Mesenchymal stem cell (in vitro differentiated cells and primary cell): ENCODE measurements at regions not wholly inside any gene's neighbourhood (a gene's known extent, or its start where the extent isn't known, plus 50 kb on each side); places are given as distances from the start of the nearest gene placed in this dataset.

ENCODE experiments used
- DNase-seq: peaks from one replicate; pipeline ENCODE4 v3.0.0-alpha.2; 2013
- H2AFZ ChIP-seq: one replicate; pipeline ENCODE4 v1.6.1; 2013; ENCODE audit warnings: low read depth, mild to moderate bottlenecking, control low read depth, inconsistent platforms, low read length, moderate library complexity
- H2AK5ac ChIP-seq: 2 replicates; pipeline ENCODE4 v1.6.1; 2013; ENCODE audit warnings: low read length, moderate library complexity, mild to moderate bottlenecking, inconsistent platforms; ENCODE audit not compliant: severe bottlenecking
- H2BK120ac ChIP-seq: one replicate; pipeline ENCODE4 v1.6.1; 2013; ENCODE audit warnings: low read depth, mild to moderate bottlenecking, inconsistent platforms, low read length, moderate library complexity
- H2BK12ac ChIP-seq, 2 experiments: one replicate each; pipeline ENCODE4 v1.6.1; 2013; ENCODE audit warnings: inconsistent platforms in 2 of 2, low read length in 2 of 2, mild to moderate bottlenecking in 2 of 2, moderate library complexity in 2 of 2, control low read depth in 1 of 2
- H2BK15ac ChIP-seq: one replicate; pipeline ENCODE4 v1.6.1; 2013; ENCODE audit warnings: mild to moderate bottlenecking, low read depth, inconsistent platforms; ENCODE audit not compliant: poor library complexity, severe bottlenecking
- H2BK5ac ChIP-seq: 2 replicates; pipeline ENCODE4 v1.6.1; 2013; ENCODE audit warnings: low read depth, mild to moderate bottlenecking, low read length, control low read depth, inconsistent platforms; ENCODE audit not compliant: poor library complexity, severe bottlenecking
- H3K14ac ChIP-seq, 2 experiments: one replicate each; pipeline ENCODE4 v1.6.1; 2013; ENCODE audit warnings: inconsistent platforms in 2 of 2, low read length in 2 of 2, control low read depth in 1 of 2, mild to moderate bottlenecking in 1 of 2, moderate library complexity in 1 of 2
- H3K18ac ChIP-seq, 2 experiments: one replicate each; pipeline ENCODE4 v1.6.1; 2013; ENCODE audit warnings: inconsistent platforms in 2 of 2, low read length in 2 of 2, control low read depth in 1 of 2, low read depth in 1 of 2, mild to moderate bottlenecking in 1 of 2
- H3K23ac ChIP-seq, 2 experiments: one replicate each; pipeline ENCODE4 v1.6.1; 2013; ENCODE audit warnings: inconsistent platforms in 2 of 2, low read length in 2 of 2, mild to moderate bottlenecking in 2 of 2, moderate library complexity in 2 of 2, control low read depth in 1 of 2
- H3K27ac ChIP-seq: 2 replicates; pipeline ENCODE4 v1.5.1; 2013; ENCODE audit warnings: mild to moderate bottlenecking, moderate library complexity, low read length, control low read depth, inconsistent platforms; ENCODE audit not compliant: poor library complexity, severe bottlenecking
- H3K27me3 ChIP-seq, 2 experiments: 2 replicates each; pipeline versions ENCODE4 v1.6.1 to v1.7.0; 2013; ENCODE audit warnings: low read length in 2 of 2, mild to moderate bottlenecking in 2 of 2, moderate library complexity in 2 of 2, control low read depth in 1 of 2, inconsistent platforms in 1 of 2; ENCODE audit not compliant: control insufficient read depth in 1 of 2, insufficient read depth in 1 of 2
- H3K36me3 ChIP-seq, 2 experiments: 2 replicates each; pipeline versions ENCODE4 v1.6.1 to v1.7.0; 2013; ENCODE audit warnings: low read length in 2 of 2, control low read depth in 1 of 2, inconsistent platforms in 1 of 2, low read depth in 1 of 2, mild to moderate bottlenecking in 1 of 2; ENCODE audit not compliant: insufficient read depth in 2 of 2, control insufficient read depth in 1 of 2
- H3K4ac ChIP-seq, 2 experiments: one replicate each; pipeline ENCODE4 v1.6.1; 2013; ENCODE audit warnings: inconsistent platforms in 2 of 2, low read length in 2 of 2, mild to moderate bottlenecking in 2 of 2, moderate library complexity in 2 of 2, control low read depth in 1 of 2, low read depth in 1 of 2
- H3K4me1 ChIP-seq: 2 replicates; pipeline ENCODE4 v1.6.1; 2013; ENCODE audit warnings: low read depth, low read length, control low read depth; ENCODE audit not compliant: control insufficient read depth, insufficient read depth
- H3K4me2 ChIP-seq: 2 replicates; pipeline ENCODE4 v1.6.1; 2013; ENCODE audit warnings: low read length, mild to moderate bottlenecking, inconsistent platforms; ENCODE audit not compliant: poor library complexity, severe bottlenecking
- H3K4me3 ChIP-seq, 2 experiments: 2 replicates each; pipeline versions ENCODE4 v1.5.1 to v1.7.0; 2013; ENCODE audit warnings: low read length in 2 of 2, mild to moderate bottlenecking in 2 of 2, control low read depth in 1 of 2, low read depth in 1 of 2; ENCODE audit not compliant: insufficient read depth in 1 of 2
- H3K79me1 ChIP-seq: replicated peaks from 2 replicates; pipeline ENCODE4 v1.6.1; 2013; ENCODE audit warnings: mild to moderate bottlenecking, control low read depth, low read length, inconsistent platforms; ENCODE audit not compliant: poor library complexity, severe bottlenecking
- H3K9ac ChIP-seq: 2 replicates; pipeline ENCODE4 v1.7.0; 2013; ENCODE audit warnings: mild to moderate bottlenecking, low read length, moderate library complexity
- H3K9me3 ChIP-seq: 2 replicates; pipeline ENCODE4 v1.7.0; 2013; ENCODE audit warnings: mild to moderate bottlenecking, low read length; ENCODE audit not compliant: control insufficient read depth
- H4K8ac ChIP-seq: one replicate; pipeline ENCODE4 v1.6.1; 2013; ENCODE audit warnings: inconsistent platforms, mild to moderate bottlenecking, low read length, moderate library complexity
- H4K91ac ChIP-seq: one replicate; pipeline ENCODE4 v1.6.1; 2013; ENCODE audit warnings: mild to moderate bottlenecking, low read length, inconsistent platforms
- WGBS: methylation state at CpG from one replicate; pipeline ENCODE4 v1.1.7; 2013; ENCODE audit warnings: mixed read lengths; 5-methylcytosine and 5-hydroxymethylcytosine counted together

- H3K27me3 ChIP-seq = no peaks in the 10 kb centered on the region
- H3K79me1 ChIP-seq = no peaks in the 10 kb centered on the region
- no peak overlapping the region for H2BK12ac ChIP-seq
- H2BK5ac ChIP-seq = no peak overlapping the region
- H2BK15ac ChIP-seq = no peak overlapping the region
- WGBS = no CpG with 5 or more reads among the region's 2 CpGs
- no peak overlapping the region for H3K27ac ChIP-seq
- no peak overlapping the region for H3K18ac ChIP-seq
- H3K4me3 ChIP-seq = no peak overlapping the region
- H3K4me2 ChIP-seq = no peak overlapping the region
- no peak overlapping the region for H2AK5ac ChIP-seq
- no peak overlapping the region for H3K9ac ChIP-seq
- H3K14ac ChIP-seq = no peak overlapping the region
- no peak overlapping the region for H3K4ac ChIP-seq
- H3K4me1 ChIP-seq = no peaks in the 10 kb centered on the region
- no peaks in the 10 kb centered on the region for H3K36me3 ChIP-seq
- H3K23ac ChIP-seq = no peak overlapping the region
- H2BK120ac ChIP-seq = no peak overlapping the region
- no peak for DNase-seq
- H4K91ac ChIP-seq = no peak overlapping the region
- no peaks in the 10 kb centered on the region for H3K9me3 ChIP-seq
- no peak overlapping the region for H4K8ac ChIP-seq
- H2AFZ ChIP-seq = no peak overlapping the region
Observed at GRCh38 chr4:79516114-79516513, 108.1 kb upstream of the GK2 start.

- no peak overlapping the region for H3K18ac ChIP-seq
- no peak for DNase-seq
- H4K8ac ChIP-seq = no peak overlapping the region
- no peak overlapping the region for H3K23ac ChIP-seq
- no peak overlapping the region for H2BK15ac ChIP-seq
- no peak overlapping the region for H4K91ac ChIP-seq
- no peak overlapping the region for H2BK120ac ChIP-seq
- H3K4me2 ChIP-seq = no peak overlapping the region
- H3K4ac ChIP-seq = no peak overlapping the region
- no peak overlapping the region for H2BK5ac ChIP-seq
- no peaks in the 10 kb centered on the region for H3K27me3 ChIP-seq
- H3K79me1 ChIP-seq = no peaks in the 10 kb centered on the region
- no peaks in the 10 kb centered on the region for H3K36me3 ChIP-seq
- WGBS = 72% methylated on average over 5 of the region's 6 CpGs
- H2BK12ac ChIP-seq = no peak overlapping the region
- H3K4me1 ChIP-seq = no peaks in the 10 kb centered on the region
- no peak overlapping the region for H3K14ac ChIP-seq
- no peak overlapping the region for H3K27ac ChIP-seq
- H3K4me3 ChIP-seq = no peak overlapping the region
- H2AK5ac ChIP-seq = no peak overlapping the region
- H3K9me3 ChIP-seq = no peaks in the 10 kb centered on the region
- no peak overlapping the region for H2AFZ ChIP-seq
- H3K9ac ChIP-seq = no peak overlapping the region
Observed at GRCh38 chr4:79514621-79515329, 106.7 kb upstream of the GK2 start.

GRCh38 chr4:79513576-79513975 lies 105.5 kb upstream of the GK2 start:
- no peak overlapping the region for H3K4me3 ChIP-seq

DNA sequence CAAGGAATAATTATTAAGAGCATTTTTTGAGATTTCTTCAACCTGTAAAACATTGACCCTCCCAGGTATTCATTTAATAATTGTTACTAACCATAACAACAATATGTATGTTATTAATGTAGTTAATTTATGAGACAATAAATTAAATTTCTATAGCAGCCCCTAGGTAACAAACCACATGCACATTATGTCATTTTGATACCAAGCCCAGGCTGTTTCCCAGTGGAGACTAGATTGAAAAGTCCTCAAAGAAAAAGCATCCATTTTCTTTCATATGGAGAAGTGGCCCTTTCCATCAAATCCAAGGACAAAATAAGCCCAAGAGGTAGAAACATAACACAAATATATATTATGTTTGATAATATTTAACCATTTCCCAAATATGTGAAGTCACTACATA lies 104.3 kb upstream of the GK2 start:
- Histone ChIP-seq H3K36me3 (no peaks in the 10 kb centered on the region), H3K4me3 (no peak overlapping the region), H3K79me1 (no peaks in the 10 kb centered on the region), H3K4me1 (no peaks in the 10 kb centered on the region), H2BK5ac (no peak overlapping the region), H3K9me3 (no peaks in the 10 kb centered on the region), H4K8ac (no peak overlapping the region), H3K27me3 (no peaks in the 10 kb centered on the region), H2BK12ac (no peak overlapping the region), H2AFZ (no peak overlapping the region), H2BK15ac (no peak overlapping the region), H3K14ac (no peak overlapping the region), H3K23ac (no peak overlapping the region), H2AK5ac (no peak overlapping the region), H3K27ac (no peak overlapping the region), H2BK120ac (no peak overlapping the region), H4K91ac (no peak overlapping the region), H3K4me2 (no peak overlapping the region), H3K18ac (no peak overlapping the region), H3K9ac (no peak overlapping the region), H3K4ac (no peak overlapping the region)
- no peak for DNase-seq

More at GRCh38 chr4:79513576-79513975, 105.5 kb upstream of the GK2 start:
- no peaks in the 10 kb centered on the region for H3K4me1 ChIP-seq
- H2AK5ac ChIP-seq = no peak overlapping the region
- H3K36me3 ChIP-seq = no peaks in the 10 kb centered on the region
- no peak overlapping the region for H3K14ac ChIP-seq
- WGBS = no CpG with 5 or more reads among the region's 2 CpGs
- no peak overlapping the region for H3K4me2 ChIP-seq
- H2AFZ ChIP-seq = no peak overlapping the region
- H3K4ac ChIP-seq = no peak overlapping the region
- no peak overlapping the region for H3K23ac ChIP-seq
- H3K9ac ChIP-seq = no peak overlapping the region
- no peak overlapping the region for H2BK120ac ChIP-seq
- H3K27me3 ChIP-seq = no peaks in the 10 kb centered on the region
- no peak overlapping the region for H2BK5ac ChIP-seq
- no peak overlapping the region for H4K8ac ChIP-seq
- no peak overlapping the region for H4K91ac ChIP-seq
- H3K18ac ChIP-seq = no peak overlapping the region
- no peak overlapping the region for H2BK15ac ChIP-seq
- no peaks in the 10 kb centered on the region for H3K79me1 ChIP-seq
- H3K27ac ChIP-seq = no peak overlapping the region
- no peak overlapping the region for H2BK12ac ChIP-seq
- no peak for DNase-seq
- no peaks in the 10 kb centered on the region for H3K9me3 ChIP-seq
